Panc1 (cell line): ENCODE measurements at regions not wholly inside any gene's neighbourhood (a gene's known extent, or its start where the extent isn't known, plus 50 kb on each side); places are given as distances from the start of the nearest gene placed in this dataset.

Source experiments
- ATAC-seq: fragments of 200-7000 bp; cut with Tn5 transposase; 2 replicates; pipeline ENCODE4 v1.9.1; 2020; ENCODE audit warnings: mild to moderate bottlenecking, moderate library complexity
- BruUV-seq: library from RNA; stranded (reverse); fragments of 400-500 nt; replicated peaks from 2 replicates; lab custom pipeline; 2021; lab: Mats Ljungman, UMichigan
- CTCF ChIA-PET: fragments of 300-600 bp; sonication (Branson Sonifier 250); formaldehyde crosslinking; loops from one replicate; lab custom pipeline; 2022; ENCODE audit warnings: antibody characterized with exemption; lab: Charles Lee
- POLR2A ChIA-PET: fragments of 300-600 bp; sonication (Branson Sonifier 250); formaldehyde crosslinking; loops from one replicate; lab custom pipeline; 2022; ENCODE audit warnings: antibody characterized with exemption; lab: Charles Lee
- DNase-seq: peaks from one replicate; pipeline ENCODE4 v3.0.0-alpha.2; 2010; ENCODE audit warnings: low read depth, low spot score
- H3K27ac ChIP-seq: 2 replicates; pipeline ENCODE4 v1.5.1; 2011; ENCODE audit warnings: mild to moderate bottlenecking, low read length, inconsistent platforms
- H3K27me3 ChIP-seq: fragments of 200-500 bp; sonication (Bioruptor generic); 2 replicates; pipeline ENCODE4 v1.6.0; 2014; ENCODE audit warnings: low read length, inconsistent platforms; ENCODE audit not compliant: control insufficient read depth, insufficient read depth
- H3K36me3 ChIP-seq: fragments of 200-500 bp; sonication (Bioruptor generic); 2 replicates; pipeline ENCODE4 v1.5.1; 2014; ENCODE audit warnings: inconsistent platforms, mild to moderate bottlenecking, low read length, moderate library complexity; ENCODE audit not compliant: control insufficient read depth, insufficient read depth
- H3K4me1 ChIP-seq: 2 replicates; pipeline ENCODE4 v1.5.1; 2011; ENCODE audit warnings: inconsistent platforms, mild to moderate bottlenecking, low read length, moderate library complexity; ENCODE audit not compliant: control insufficient read depth, insufficient read depth
- H3K4me3 ChIP-seq, 2 experiments: 2 replicates each; pipeline ENCODE4 v1.5.1; 2011 to 2012; ENCODE audit warnings: low read depth in 2 of 2, low read length in 2 of 2, mild to moderate bottlenecking in 2 of 2, inconsistent platforms in 1 of 2, moderate library complexity in 1 of 2
- H3K9me3 ChIP-seq: fragments of 200-500 bp; sonication (Bioruptor generic); 2 replicates; pipeline ENCODE4 v1.5.1; 2014; ENCODE audit warnings: low read depth, mild to moderate bottlenecking, inconsistent platforms, low read length, moderate library complexity; ENCODE audit not compliant: control insufficient read depth, insufficient read depth
- POLR2AphosphoS5 ChIP-seq: IDR thresholded peaks from 2 replicates; pipeline ENCODE4 v1.6.1; 2012; ENCODE audit warnings: mild to moderate bottlenecking, low read depth, low read length, moderate library complexity
- SIN3A ChIP-seq: IDR thresholded peaks from 2 replicates; pipeline ENCODE4 v1.6.1; 2012; ENCODE audit warnings: low read depth, mild to moderate bottlenecking, low read length, moderate library complexity, borderline replicate concordance; ENCODE audit not compliant: insufficient read depth
- TCF7L2 ChIP-seq: IDR thresholded peaks from 2 replicates; pipeline ENCODE4 v1.6.1; 2011; ENCODE audit warnings: mild to moderate bottlenecking, low read depth, low read length, inconsistent platforms
- in situ Hi-C: cut with HindIII; loops from 2 replicates; pipeline ENCODE4 v1.10.0; 2016; ENCODE audit warnings: low sequenced_read_pairs, low pct_unique_long_range_greater_than_20kb
- intact Hi-C: fragments of 100-400 bp; cut with micrococcal nuclease; formaldehyde crosslinking; loops from one replicate; pipeline ENCODE4 v1.10.0; 2022; ENCODE audit not compliant: unreplicated experiment
- TF ChIP-seq, protein P1 (sequence below): fragments of 450-650 bp; IDR thresholded peaks from 2 replicates; pipeline ENCODE4 v1.5.1; 2017; ENCODE audit warnings: mild to moderate bottlenecking
- TF ChIP-seq, protein P2 (sequence below), 2 experiments: IDR thresholded peaks; 2 replicates each; pipeline ENCODE4 v1.6.1; 2011 to 2012; ENCODE audit warnings: low read depth in 2 of 2, control low read depth in 1 of 2, low read length in 1 of 2, mild to moderate bottlenecking in 1 of 2, moderate library complexity in 1 of 2; ENCODE audit not compliant: insufficient read depth in 1 of 2

GRCh38 chr7:9863545-9863944 is 1110.1 kb upstream of the PHF14 start:
- no peak for ATAC-seq
- in situ Hi-C loops = no loop called here
- no peaks in the 10 kb centered on the region for H3K4me1 ChIP-seq
- no peak overlapping the region for H3K27ac ChIP-seq
- intact Hi-C loops = no loop called here
- TF ChIP-seq, protein P1, sequence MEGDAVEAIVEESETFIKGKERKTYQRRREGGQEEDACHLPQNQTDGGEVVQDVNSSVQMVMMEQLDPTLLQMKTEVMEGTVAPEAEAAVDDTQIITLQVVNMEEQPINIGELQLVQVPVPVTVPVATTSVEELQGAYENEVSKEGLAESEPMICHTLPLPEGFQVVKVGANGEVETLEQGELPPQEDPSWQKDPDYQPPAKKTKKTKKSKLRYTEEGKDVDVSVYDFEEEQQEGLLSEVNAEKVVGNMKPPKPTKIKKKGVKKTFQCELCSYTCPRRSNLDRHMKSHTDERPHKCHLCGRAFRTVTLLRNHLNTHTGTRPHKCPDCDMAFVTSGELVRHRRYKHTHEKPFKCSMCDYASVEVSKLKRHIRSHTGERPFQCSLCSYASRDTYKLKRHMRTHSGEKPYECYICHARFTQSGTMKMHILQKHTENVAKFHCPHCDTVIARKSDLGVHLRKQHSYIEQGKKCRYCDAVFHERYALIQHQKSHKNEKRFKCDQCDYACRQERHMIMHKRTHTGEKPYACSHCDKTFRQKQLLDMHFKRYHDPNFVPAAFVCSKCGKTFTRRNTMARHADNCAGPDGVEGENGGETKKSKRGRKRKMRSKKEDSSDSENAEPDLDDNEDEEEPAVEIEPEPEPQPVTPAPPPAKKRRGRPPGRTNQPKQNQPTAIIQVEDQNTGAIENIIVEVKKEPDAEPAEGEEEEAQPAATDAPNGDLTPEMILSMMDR = no peak
- TF ChIP-seq SIN3A = no peak
- TF ChIP-seq, protein P2, sequence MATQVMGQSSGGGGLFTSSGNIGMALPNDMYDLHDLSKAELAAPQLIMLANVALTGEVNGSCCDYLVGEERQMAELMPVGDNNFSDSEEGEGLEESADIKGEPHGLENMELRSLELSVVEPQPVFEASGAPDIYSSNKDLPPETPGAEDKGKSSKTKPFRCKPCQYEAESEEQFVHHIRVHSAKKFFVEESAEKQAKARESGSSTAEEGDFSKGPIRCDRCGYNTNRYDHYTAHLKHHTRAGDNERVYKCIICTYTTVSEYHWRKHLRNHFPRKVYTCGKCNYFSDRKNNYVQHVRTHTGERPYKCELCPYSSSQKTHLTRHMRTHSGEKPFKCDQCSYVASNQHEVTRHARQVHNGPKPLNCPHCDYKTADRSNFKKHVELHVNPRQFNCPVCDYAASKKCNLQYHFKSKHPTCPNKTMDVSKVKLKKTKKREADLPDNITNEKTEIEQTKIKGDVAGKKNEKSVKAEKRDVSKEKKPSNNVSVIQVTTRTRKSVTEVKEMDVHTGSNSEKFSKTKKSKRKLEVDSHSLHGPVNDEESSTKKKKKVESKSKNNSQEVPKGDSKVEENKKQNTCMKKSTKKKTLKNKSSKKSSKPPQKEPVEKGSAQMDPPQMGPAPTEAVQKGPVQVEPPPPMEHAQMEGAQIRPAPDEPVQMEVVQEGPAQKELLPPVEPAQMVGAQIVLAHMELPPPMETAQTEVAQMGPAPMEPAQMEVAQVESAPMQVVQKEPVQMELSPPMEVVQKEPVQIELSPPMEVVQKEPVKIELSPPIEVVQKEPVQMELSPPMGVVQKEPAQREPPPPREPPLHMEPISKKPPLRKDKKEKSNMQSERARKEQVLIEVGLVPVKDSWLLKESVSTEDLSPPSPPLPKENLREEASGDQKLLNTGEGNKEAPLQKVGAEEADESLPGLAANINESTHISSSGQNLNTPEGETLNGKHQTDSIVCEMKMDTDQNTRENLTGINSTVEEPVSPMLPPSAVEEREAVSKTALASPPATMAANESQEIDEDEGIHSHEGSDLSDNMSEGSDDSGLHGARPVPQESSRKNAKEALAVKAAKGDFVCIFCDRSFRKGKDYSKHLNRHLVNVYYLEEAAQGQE (IDR thresholded peaks at IDR 0.05; ENCODE audit: insufficient read depth in 1 of 2, low read depth in 2 of 2, low read length in 1 of 2) = no peak
- no peak for TF ChIP-seq POLR2AphosphoS5
- TF ChIP-seq TCF7L2 = no peak
- no peaks in the 10 kb centered on the region for H3K9me3 ChIP-seq
- ChIA-PET POLR2A (no interaction called here), CTCF (no interaction called here)
- BruUV-seq = no TSS peak
- no peaks in the 10 kb centered on the region for H3K36me3 ChIP-seq
- no peak for DNase-seq
- no peaks in the 10 kb centered on the region for H3K27me3 ChIP-seq
- no peak overlapping the region for H3K4me3 ChIP-seq

- H3K27me3 ChIP-seq = no peaks in the 10 kb centered on the region
- intact Hi-C loops = no loop called here
- TF ChIP-seq POLR2AphosphoS5 = no peak
- BruUV-seq = no TSS peak
- no peaks in the 10 kb centered on the region for H3K36me3 ChIP-seq
- in situ Hi-C loops = no loop called here
- POLR2A ChIA-PET = no interaction called here
- H3K4me1 ChIP-seq = no peaks in the 10 kb centered on the region
- no peaks in the 10 kb centered on the region for H3K9me3 ChIP-seq
- no peak for ATAC-seq
- no peak for DNase-seq
- H3K4me3 ChIP-seq = no peak overlapping the region
- H3K27ac ChIP-seq = no peak overlapping the region
- CTCF ChIA-PET = no interaction called here
These were observed 1104.5 kb upstream of the PHF14 start for GRCh38 chr7:9869151-9869550.

- ChIA-PET POLR2A (no interaction called here), CTCF (no interaction called here)
- Histone ChIP-seq H3K36me3 (no peaks in the 10 kb centered on the region), H3K9me3 (no peaks in the 10 kb centered on the region), H3K27me3 (no peaks in the 10 kb centered on the region), H3K4me3 (no peak overlapping the region), H3K4me1 (no peaks in the 10 kb centered on the region), H3K27ac (no peak overlapping the region)
- in situ Hi-C loops = no loop called here
- no peak for ATAC-seq
- no peak for TF ChIP-seq POLR2AphosphoS5
- BruUV-seq = no TSS peak
- intact Hi-C loops = no loop called here
- no peak for DNase-seq
These were observed 1104.1 kb upstream of the PHF14 start for GRCh38 chr7:9869566-9869965.
